A549 (cell line): ENCODE measurements at regions not wholly inside any gene's neighbourhood (a gene's known extent, or its start where the extent isn't known, plus 50 kb on each side); places are given as distances from the start of the nearest gene placed in this dataset.

Source experiments
- ATAC-seq, 2 experiments: fragments of 200-7000 bp in 1 of 2; fragments of >200 bp in 1 of 2; cut with Nextera tagmentation in 1 of 2; cut with Tn5 transposase in 1 of 2; 3 replicates each; pipeline versions ENCODE4 v1.8.0 to v1.9.1; 2018 to 2020; ENCODE audit warnings: mild to moderate bottlenecking in 1 of 2, moderate library complexity in 1 of 2
- CTCF ChIA-PET: fragments of 300-600 bp; sonication (Branson Sonifier 250); formaldehyde crosslinking; extraction: SDS; loops from one replicate; lab custom pipeline; 2021; ENCODE audit warnings: antibody characterized with exemption, inconsistent platforms; lab: Yijun Ruan, JAX
- POLR2A ChIA-PET: fragments of 350-600 bp; formaldehyde crosslinking; extraction: SDS; loops from one replicate; lab custom pipeline; 2021; ENCODE audit warnings: antibody characterized with exemption, inconsistent platforms; lab: Yijun Ruan, JAX
- DNase-seq, 2 experiments: peaks; one replicate each; pipeline versions ENCODE4 v3.0.0 to v3.0.0-alpha.2; 2011 to 2016; ENCODE audit warnings: low read depth in 1 of 2, low spot score in 1 of 2
- FAIRE-seq: peaks from 2 replicates; lab custom pipeline; 2011; peaks lifted over from hg19 to GRCh38; lab: Jason Lieb, UNC
- H3K27ac ChIP-seq, 2 experiments: fragments of >200 bp; sonication (Bioruptor Twin); formaldehyde crosslinking; 3 replicates each; pipeline ENCODE4 v1.5.1; 2016 to 2017
- H3K4me1 ChIP-seq: fragments of >200 bp; sonication (Bioruptor Twin); formaldehyde crosslinking; 3 replicates; pipeline ENCODE4 v1.6.1; 2016
- H3K4me2 ChIP-seq: fragments of >200 bp; sonication (Bioruptor Twin); formaldehyde crosslinking; 3 replicates; pipeline ENCODE4 v1.6.1; 2016
- H3K4me3 ChIP-seq: fragments of >200 bp; sonication (Bioruptor Twin); formaldehyde crosslinking; 3 replicates; pipeline ENCODE4 v1.5.1; 2016
- H3K9me3 ChIP-seq: fragments of >200 bp; sonication (Bioruptor Twin); formaldehyde crosslinking; 3 replicates; pipeline ENCODE4 v1.6.1; 2016
- BCL3 ChIP-seq: fragments of >200 bp; sonication (Bioruptor Twin); formaldehyde crosslinking; IDR thresholded peaks from 3 replicates; pipeline ENCODE4 v1.6.1; 2016
- BHLHE40 ChIP-seq: IDR thresholded peaks from 2 replicates; pipeline ENCODE4 v1.6.1; 2012; ENCODE audit warnings: low read depth, low read length, inconsistent platforms
- CHD2 ChIP-seq: fragments of 150-350 bp; IDR thresholded peaks from 2 replicates; pipeline ENCODE4 v1.6.1; 2014; ENCODE audit warnings: low read length; ENCODE audit not compliant: partially characterized antibody
- CHD4 ChIP-seq: fragments of 200-600 bp; sonication (generic); IDR thresholded peaks from 2 replicates; pipeline ENCODE4 v1.6.1; 2016; ENCODE audit warnings: antibody characterized with exemption, mild to moderate bottlenecking, borderline replicate concordance
- EHF ChIP-seq: fragments of 250-450 bp; sonication (Bioruptor Pico); IDR thresholded peaks from 2 replicates; pipeline ENCODE4 v1.5.0; 2020; ENCODE audit warnings: mild to moderate bottlenecking
- ELK1 ChIP-seq: fragments of 150-350 bp; IDR thresholded peaks from 2 replicates; pipeline ENCODE4 v1.6.1; 2014; ENCODE audit warnings: low read depth, mild to moderate bottlenecking, low read length
- ESRRA ChIP-seq: fragments of 150-350 bp; IDR thresholded peaks from 2 replicates; pipeline ENCODE4 v1.6.1; 2014; ENCODE audit warnings: mild to moderate bottlenecking, low read length, borderline replicate concordance
- FOSL2 ChIP-seq, 2 experiments: fragments of 450-650 bp in 1 of 2; fragments of >200 bp in 1 of 2; sonication (Bioruptor Twin) in 1 of 2; formaldehyde crosslinking; IDR thresholded peaks; 2 replicates each; pipeline versions ENCODE4 v1.5.0 to v1.6.1; 2016 to 2020; ENCODE audit warnings: mild to moderate bottlenecking in 1 of 2, moderate library complexity in 1 of 2
- HEYL ChIP-seq: fragments of 250-450 bp; sonication (Bioruptor Pico); IDR thresholded peaks from 2 replicates; pipeline ENCODE4 v1.8.0; 2021; ENCODE audit warnings: mild to moderate bottlenecking, moderate library complexity
- HOXB5 ChIP-seq: fragments of 250-450 bp; sonication (Bioruptor Pico); IDR thresholded peaks from 2 replicates; pipeline ENCODE4 v1.5.0; 2020; ENCODE audit warnings: mild to moderate bottlenecking, moderate library complexity
- MAZ ChIP-seq: fragments of 150-350 bp; IDR thresholded peaks from 2 replicates; pipeline ENCODE4 v1.6.1; 2014; ENCODE audit warnings: antibody characterized with exemption, low read depth, low read length, borderline replicate concordance
- MYC ChIP-seq: IDR thresholded peaks from 2 replicates; pipeline ENCODE4 v1.6.1; 2012; ENCODE audit warnings: mild to moderate bottlenecking, inconsistent platforms, low read length, improper control_type of control experiment, borderline replicate concordance
- POLR2AphosphoS2 ChIP-seq: conservative IDR thresholded peaks from 2 replicates; pipeline ENCODE4 v1.6.1; 2012; ENCODE audit warnings: low read length, improper control_type of control experiment, inconsistent platforms
- RNF2 ChIP-seq: fragments of 200-600 bp; sonication (generic); IDR thresholded peaks from 2 replicates; pipeline ENCODE4 v1.6.1; 2016; ENCODE audit warnings: low read depth, mild to moderate bottlenecking, antibody characterized with exemption, moderate library complexity, borderline replicate concordance
- SREBF2 ChIP-seq: fragments of 450-650 bp; IDR thresholded peaks from 2 replicates; pipeline ENCODE4 v1.6.1; 2014; ENCODE audit warnings: mild to moderate bottlenecking, moderate library complexity
- USF2 ChIP-seq: fragments of 450-650 bp; IDR thresholded peaks from 2 replicates; pipeline ENCODE4 v1.6.1; 2014; ENCODE audit warnings: antibody characterized with exemption
- ZFP36 ChIP-seq: fragments of 450-650 bp; IDR thresholded peaks from 2 replicates; pipeline ENCODE4 v1.6.1; 2014; ENCODE audit warnings: borderline replicate concordance; ENCODE audit not compliant: partially characterized antibody
- ZSCAN20 ChIP-seq: fragments of 250-450 bp; sonication (Bioruptor Pico); IDR thresholded peaks from 2 replicates; pipeline ENCODE4 v1.8.0; 2022; ENCODE audit warnings: mild to moderate bottlenecking, moderate library complexity
- WGBS: methylation state at CpG from one replicate; pipeline ENCODE4 v1.1.6; 2017; ENCODE audit errors: missing lambda C conversion rate; 5-methylcytosine and 5-hydroxymethylcytosine counted together

GRCh38 chr11:95291946-95292345, 60.9 kb upstream of the SESN3 start (continued):
- TF ChIP-seq EHF (CRISPR knock-in tag) (no peak), RNF2 (no peak), ELK1 (no peak), USF2 (no peak), CHD2 (no peak), BCL3 (no peak), ZSCAN20 (no peak), HEYL (no peak), HOXB5 (CRISPR knock-in tag) (no peak), MAZ (no peak)

GRCh38 chr11:95289378-95290101, 58.5 kb upstream of the SESN3 start:
- ChIA-PET CTCF (no interaction called here), POLR2A (no interaction called here)
- no peak overlapping the region for H3K4me2 ChIP-seq
- H3K4me1 ChIP-seq, result no peaks in the 10 kb centered on the region
- no peaks in the 10 kb centered on the region for H3K9me3 ChIP-seq
- DNase-seq, result no peak
- 59% methylated on average over 2 of the region's 2 CpGs for WGBS
- no peak for ATAC-seq
- no peak for FAIRE-seq
- TF ChIP-seq ESRRA (no peak), HOXB5 (CRISPR knock-in tag) (no peak), SREBF2 (no peak), POLR2AphosphoS2 (no peak), RNF2 (no peak), BHLHE40 (no peak), ZFP36 (no peak), CHD4 (no peak), FOSL2 (IDR thresholded peaks at IDR 0.05) (no peak), FOSL2 (CRISPR knock-in tag; IDR thresholded peaks at IDR 0.05) (no peak)
- no peak overlapping the region for H3K4me3 ChIP-seq
- no peak overlapping the region for H3K27ac ChIP-seq

GRCh38 chr11:95284057-95285052, 53.4 kb upstream of the SESN3 start:
- FAIRE-seq, result no peak
- Histone ChIP-seq H3K4me1 (peaks cover 10% of the 10 kb centered on the region; the same call in 2 of the 3 replicates), H3K4me2 (no peak overlapping the region), H3K27ac (no peak overlapping the region), H3K9me3 (no peaks in the 10 kb centered on the region), H3K4me3 (no peak overlapping the region)
- POLR2A ChIA-PET, result no interaction called here
- WGBS, result 39% methylated on average over 4 of the region's 4 CpGs
- DNase-seq, result no peak
- TF ChIP-seq MYC, result no peak
- CTCF ChIA-PET, result interaction anchor here (1.2 to 1.5 kb wide), 2 partner anchors 17 to 75 kb away, joined by 3 to 4 read pairs; no protein-coding TSS in a partner anchor
- no peak for ATAC-seq
